Smooth muscle cell (in vitro differentiated cells): ENCODE measurements at regions not wholly inside any gene's neighbourhood (a gene's known extent, or its start where the extent isn't known, plus 50 kb on each side); places are given as distances from the start of the nearest gene placed in this dataset.
A peak's percentile ranks its signal among the peaks of the same experiment; 100 is the strongest.

Experiments
- DNase-seq: peaks from one replicate; lab custom pipeline; 2025; ENCODE audit not compliant: unreplicated experiment; lab: John Stamatoyannopoulos, UW
- H2AFZ ChIP-seq: fragments of 200-600 bp; sonication (generic); 2 replicates; pipeline ENCODE4 v1.6.0; 2016; ENCODE audit warnings: antibody characterized with exemption, low read depth, mild to moderate bottlenecking
- H3F3A ChIP-seq: fragments of 200-600 bp; sonication (generic); 2 replicates; pipeline ENCODE4 v1.6.0; 2017; ENCODE audit warnings: antibody characterized with exemption, low read depth
- H3K27ac ChIP-seq: fragments of 200-600 bp; sonication (generic); 2 replicates; pipeline ENCODE4 v1.5.1; 2016; ENCODE audit warnings: low read depth, mild to moderate bottlenecking
- H3K27me3 ChIP-seq: fragments of 200-600 bp; sonication (generic); 2 replicates; pipeline ENCODE4 v1.6.1; 2016; ENCODE audit warnings: low read depth, mild to moderate bottlenecking
- H3K36me3 ChIP-seq: fragments of 200-600 bp; sonication (generic); 2 replicates; pipeline ENCODE4 v1.5.1; 2016; ENCODE audit warnings: low read depth
- H3K4me1 ChIP-seq: fragments of 200-600 bp; sonication (generic); 2 replicates; pipeline ENCODE4 v1.5.1; 2016; ENCODE audit warnings: low read depth
- H3K4me2 ChIP-seq: fragments of 200-600 bp; sonication (generic); 2 replicates; pipeline ENCODE4 v1.6.0; 2016; ENCODE audit warnings: mild to moderate bottlenecking
- H3K4me3 ChIP-seq: fragments of 200-600 bp; sonication (generic); 2 replicates; pipeline ENCODE4 v1.5.1; 2016; ENCODE audit warnings: mild to moderate bottlenecking
- H3K79me2 ChIP-seq: fragments of 200-600 bp; sonication (generic); 2 replicates; pipeline ENCODE4 v1.6.0; 2016; ENCODE audit warnings: low read depth, mild to moderate bottlenecking
- H3K9ac ChIP-seq: fragments of 200-600 bp; sonication (generic); 2 replicates; pipeline ENCODE4 v1.6.0; 2016; ENCODE audit warnings: low read depth
- H3K9me3 ChIP-seq: fragments of 200-600 bp; sonication (generic); replicated peaks from 2 replicates; pipeline ENCODE4 v1.5.1; 2016; ENCODE audit warnings: low read depth
- H4K20me1 ChIP-seq: fragments of 200-600 bp; sonication (generic); 2 replicates; pipeline ENCODE4 v1.6.0; 2016; ENCODE audit warnings: low read depth
- CTCF ChIP-seq: fragments of 200-600 bp; sonication (generic); IDR thresholded peaks from 2 replicates; pipeline ENCODE4 v1.5.1; 2017; ENCODE audit warnings: borderline replicate concordance, mild to moderate bottlenecking, antibody characterized with exemption; ENCODE audit not compliant: insufficient read depth, poor library complexity, severe bottlenecking
- WGBS: methylation state at CpG from one replicate; pipeline ENCODE4 v1.1.7; 2016; ENCODE audit warnings: low lambda C conversion rate; 5-methylcytosine and 5-hydroxymethylcytosine counted together

GRCh38 chr1:81288689-81289088 lies 512.0 kb upstream of the ADGRL2 start:
- H3K4me3 ChIP-seq = no peak overlapping the region
- H3K9me3 ChIP-seq = no peaks in the 10 kb centered on the region
- no peaks in the 10 kb centered on the region for H3K4me1 ChIP-seq
- H3K27ac ChIP-seq = no peak overlapping the region
- no peaks in the 10 kb centered on the region for H3K79me2 ChIP-seq
- no peak for TF ChIP-seq CTCF
- no peak overlapping the region for H2AFZ ChIP-seq
- no peaks in the 10 kb centered on the region for H3F3A ChIP-seq
- no peaks in the 10 kb centered on the region for H3K36me3 ChIP-seq
- no peaks in the 10 kb centered on the region for H4K20me1 ChIP-seq
- H3K9ac ChIP-seq = no peak overlapping the region
- WGBS = 93% methylated on average over 2 of the region's 2 CpGs
- H3K27me3 ChIP-seq = no peaks in the 10 kb centered on the region
- no peak for DNase-seq
- H3K4me2 ChIP-seq = no peak overlapping the region

GRCh38 chr1:81287411-81288080 lies 513.2 kb upstream of the ADGRL2 start:
- H3K9me3 ChIP-seq = no peaks in the 10 kb centered on the region
- H3F3A ChIP-seq = no peaks in the 10 kb centered on the region
- H3K36me3 ChIP-seq = no peaks in the 10 kb centered on the region
- no peaks in the 10 kb centered on the region for H3K27me3 ChIP-seq
- no peak overlapping the region for H3K27ac ChIP-seq
- H3K4me2 ChIP-seq = no peak overlapping the region
- no peaks in the 10 kb centered on the region for H3K4me1 ChIP-seq
- WGBS = 62% methylated on average over 2 of the region's 2 CpGs
- H4K20me1 ChIP-seq = no peaks in the 10 kb centered on the region
- H2AFZ ChIP-seq = no peak overlapping the region
- no peak for TF ChIP-seq CTCF
- no peak overlapping the region for H3K9ac ChIP-seq
- H3K4me3 ChIP-seq = no peak overlapping the region
- DNase-seq = no peak
- H3K79me2 ChIP-seq = no peaks in the 10 kb centered on the region

DNA sequence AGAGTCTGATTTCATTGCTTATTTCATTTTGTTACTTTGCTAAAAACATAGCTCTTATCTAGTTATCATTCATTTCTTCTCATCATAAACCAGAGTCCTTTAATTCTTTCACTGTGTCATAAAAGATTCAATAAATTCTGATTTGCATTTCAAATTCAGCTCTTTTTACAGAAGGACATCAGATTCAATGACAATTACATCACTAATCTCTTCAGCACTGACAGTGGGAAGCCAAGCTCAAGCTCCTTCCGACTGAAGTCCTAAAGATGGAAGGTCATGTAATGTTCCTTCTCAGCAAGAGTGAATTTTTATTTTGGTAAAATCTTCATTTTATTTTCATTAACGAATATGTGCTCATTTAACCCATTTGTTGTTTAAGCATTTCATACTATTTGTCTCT lies 530.7 kb upstream of the ADGRL2 start:
- 93% methylated on average over 2 of the region's 2 CpGs for WGBS
- Histone ChIP-seq H3F3A (no peaks in the 10 kb centered on the region), H3K9ac (no peak overlapping the region), H3K9me3 (no peaks in the 10 kb centered on the region), H3K79me2 (no peaks in the 10 kb centered on the region), H3K4me1 (no peaks in the 10 kb centered on the region), H3K36me3 (no peaks in the 10 kb centered on the region), H3K4me3 (no peak overlapping the region), H3K4me2 (no peak overlapping the region), H2AFZ (no peak overlapping the region), H3K27ac (no peak overlapping the region), H4K20me1 (no peaks in the 10 kb centered on the region), H3K27me3 (no peaks in the 10 kb centered on the region)
- no peak for DNase-seq
- no peak for TF ChIP-seq CTCF

- no peak for TF ChIP-seq CTCF
- no peak for DNase-seq
- Histone ChIP-seq H3F3A (no peaks in the 10 kb centered on the region), H3K4me3 (no peak overlapping the region), H3K9ac (no peak overlapping the region), H3K36me3 (no peaks in the 10 kb centered on the region), H3K27me3 (no peaks in the 10 kb centered on the region), H3K79me2 (no peaks in the 10 kb centered on the region), H3K27ac (no peak overlapping the region), H2AFZ (peak overlapping the region; percentile 67), H3K9me3 (no peaks in the 10 kb centered on the region), H4K20me1 (no peaks in the 10 kb centered on the region), H3K4me1 (peaks cover under 1% of the 10 kb centered on the region), H3K4me2 (no peak overlapping the region)
- WGBS = 57% methylated on average over 3 of the region's 3 CpGs
Observed at GRCh38 chr1:81264976-81265375, 535.8 kb upstream of the ADGRL2 start.
